ENCODE measurements at regions not wholly inside any gene's neighbourhood (a gene's known extent, or its start where the extent isn't known, plus 50 kb on each side); places are given as distances from the start of the nearest gene placed in this dataset.

GRCh38 chr1:30538993-30539867, 184.2 kb downstream of the MATN1 start:
- Histone ChIP-seq H3K4me1 (ENCODE audit: control insufficient read depth, insufficient read depth, low read length) (no peaks in the 10 kb centered on the region), H3K36me3 (ENCODE audit: control insufficient read depth, insufficient read depth, low read length) (no peaks in the 10 kb centered on the region), H3K4me3 (ENCODE audit: low read length) (no peak overlapping the region), H3K27ac (ENCODE audit: low read depth, low read length) (no peak overlapping the region), H3K27me3 (ENCODE audit: control insufficient read depth, insufficient read depth, low read length) (no peaks in the 10 kb centered on the region), H3K9ac (ENCODE audit: low read length) (no peak overlapping the region)

GRCh38 chr1:30538226-30538992, 185.0 kb downstream of the MATN1 start:
- Histone ChIP-seq H3K27ac (ENCODE audit: low read depth, low read length) (no peak overlapping the region), H3K4me1 (ENCODE audit: control insufficient read depth, insufficient read depth, low read length) (no peaks in the 10 kb centered on the region), H3K36me3 (ENCODE audit: control insufficient read depth, insufficient read depth, low read length) (no peaks in the 10 kb centered on the region), H3K4me3 (ENCODE audit: low read length) (no peak overlapping the region), H3K9ac (ENCODE audit: low read length) (no peak overlapping the region), H3K27me3 (ENCODE audit: control insufficient read depth, insufficient read depth, low read length) (no peaks in the 10 kb centered on the region)

- Histone ChIP-seq H3K4me1 (ENCODE audit: control insufficient read depth, insufficient read depth, low read length) (no peaks in the 10 kb centered on the region), H3K36me3 (ENCODE audit: control insufficient read depth, insufficient read depth, low read length) (no peaks in the 10 kb centered on the region), H3K27me3 (ENCODE audit: control insufficient read depth, insufficient read depth, low read length) (peaks cover 4% of the 10 kb centered on the region), H3K27ac (ENCODE audit: low read depth, low read length) (no peak overlapping the region), H3K4me3 (ENCODE audit: low read length) (no peak overlapping the region), H3K9ac (ENCODE audit: low read length) (no peak overlapping the region)
Observed at GRCh38 chr1:30537279-30537678, 186.1 kb downstream of the MATN1 start.

- H3K4me1 ChIP-seq (ENCODE audit: control insufficient read depth, insufficient read depth, low read length), result no peaks in the 10 kb centered on the region
Observed at GRCh38 chr1:30536530-30536929, 186.9 kb downstream of the MATN1 start.

GRCh38 chr1:30535595-30536325, 187.6 kb downstream of the MATN1 start:
- Histone ChIP-seq H3K36me3 (ENCODE audit: control insufficient read depth, insufficient read depth, low read length) (no peaks in the 10 kb centered on the region), H3K27me3 (ENCODE audit: control insufficient read depth, insufficient read depth, low read length) (peaks cover 4% of the 10 kb centered on the region), H3K4me1 (ENCODE audit: control insufficient read depth, insufficient read depth, low read length) (no peaks in the 10 kb centered on the region), H3K27ac (ENCODE audit: low read depth, low read length) (no peak overlapping the region), H3K4me3 (ENCODE audit: low read length) (no peak overlapping the region), H3K9ac (ENCODE audit: low read length) (no peak overlapping the region)

More at GRCh38 chr1:30536530-30536929, 186.9 kb downstream of the MATN1 start:
- H3K4me3 ChIP-seq (ENCODE audit: low read length), result no peak overlapping the region
- no peak overlapping the region for H3K9ac ChIP-seq (ENCODE audit: low read length)
- H3K27me3 ChIP-seq (ENCODE audit: control insufficient read depth, insufficient read depth, low read length), result peaks cover 4% of the 10 kb centered on the region
- H3K27ac ChIP-seq (ENCODE audit: low read depth, low read length), result no peak overlapping the region
- no peaks in the 10 kb centered on the region for H3K36me3 ChIP-seq (ENCODE audit: control insufficient read depth, insufficient read depth, low read length)

- Histone ChIP-seq H3K4me3 (ENCODE audit: low read length) (no peak overlapping the region), H3K4me1 (ENCODE audit: control insufficient read depth, insufficient read depth, low read length) (no peaks in the 10 kb centered on the region), H3K27ac (ENCODE audit: low read depth, low read length) (no peak overlapping the region)
Observed at GRCh38 chr1:30534551-30534940, 188.8 kb downstream of the MATN1 start.

GRCh38 chr1:30533796-30534550, 189.4 kb downstream of the MATN1 start:
- Histone ChIP-seq H3K9ac (ENCODE audit: low read length) (no peak overlapping the region), H3K27ac (ENCODE audit: low read depth, low read length) (no peak overlapping the region), H3K4me1 (ENCODE audit: control insufficient read depth, insufficient read depth, low read length) (no peaks in the 10 kb centered on the region), H3K27me3 (ENCODE audit: control insufficient read depth, insufficient read depth, low read length) (peaks cover 4% of the 10 kb centered on the region), H3K4me3 (ENCODE audit: low read length) (no peak overlapping the region), H3K36me3 (ENCODE audit: control insufficient read depth, insufficient read depth, low read length) (no peaks in the 10 kb centered on the region)

More at GRCh38 chr1:30534551-30534940, 188.8 kb downstream of the MATN1 start:
- Histone ChIP-seq H3K27me3 (ENCODE audit: control insufficient read depth, insufficient read depth, low read length) (peaks cover 4% of the 10 kb centered on the region), H3K36me3 (ENCODE audit: control insufficient read depth, insufficient read depth, low read length) (no peaks in the 10 kb centered on the region), H3K9ac (ENCODE audit: low read length) (no peak overlapping the region)

GRCh38 chr1:30533141-30533540, 190.2 kb downstream of the MATN1 start:
- Histone ChIP-seq H3K4me3 (ENCODE audit: low read length) (no peak overlapping the region), H3K9ac (ENCODE audit: low read length) (no peak overlapping the region), H3K27me3 (ENCODE audit: control insufficient read depth, insufficient read depth, low read length) (peaks cover 4% of the 10 kb centered on the region), H3K27ac (ENCODE audit: low read depth, low read length) (no peak overlapping the region), H3K36me3 (ENCODE audit: control insufficient read depth, insufficient read depth, low read length) (no peaks in the 10 kb centered on the region), H3K4me1 (ENCODE audit: control insufficient read depth, insufficient read depth, low read length) (no peaks in the 10 kb centered on the region)

GRCh38 chr1:30532621-30533020, 190.8 kb downstream of the MATN1 start:
- Histone ChIP-seq H3K36me3 (ENCODE audit: control insufficient read depth, insufficient read depth, low read length) (no peaks in the 10 kb centered on the region), H3K4me3 (ENCODE audit: low read length) (no peak overlapping the region), H3K27me3 (ENCODE audit: control insufficient read depth, insufficient read depth, low read length) (peaks cover 4% of the 10 kb centered on the region), H3K27ac (ENCODE audit: low read depth, low read length) (no peak overlapping the region), H3K4me1 (ENCODE audit: control insufficient read depth, insufficient read depth, low read length) (no peaks in the 10 kb centered on the region), H3K9ac (ENCODE audit: low read length) (no peak overlapping the region)

GRCh38 chr1:30527511-30528140, 195.8 kb downstream of the MATN1 start:
- Histone ChIP-seq H3K27ac (ENCODE audit: low read depth, low read length) (no peak overlapping the region), H3K27me3 (ENCODE audit: control insufficient read depth, insufficient read depth, low read length) (no peaks in the 10 kb centered on the region), H3K9ac (ENCODE audit: low read length) (no peak overlapping the region), H3K4me1 (ENCODE audit: control insufficient read depth, insufficient read depth, low read length) (no peaks in the 10 kb centered on the region), H3K36me3 (ENCODE audit: control insufficient read depth, insufficient read depth, low read length) (no peaks in the 10 kb centered on the region), H3K4me3 (ENCODE audit: low read length) (no peak overlapping the region)

GRCh38 chr1:30526652-30527345, 196.6 kb downstream of the MATN1 start:
- Histone ChIP-seq H3K27ac (ENCODE audit: low read depth, low read length) (no peak overlapping the region), H3K36me3 (ENCODE audit: control insufficient read depth, insufficient read depth, low read length) (no peaks in the 10 kb centered on the region), H3K4me1 (ENCODE audit: control insufficient read depth, insufficient read depth, low read length) (no peaks in the 10 kb centered on the region), H3K4me3 (ENCODE audit: low read length) (no peak overlapping the region), H3K27me3 (ENCODE audit: control insufficient read depth, insufficient read depth, low read length) (no peaks in the 10 kb centered on the region), H3K9ac (ENCODE audit: low read length) (no peak overlapping the region)
